Suprapubic skin (tissue), 4 donors: ENCODE measurements at regions not wholly inside any gene's neighbourhood (a gene's known extent, or its start where the extent isn't known, plus 50 kb on each side); places are given as distances from the start of the nearest gene placed in this dataset.

ENCODE experiments used
- DNase-seq, 2 donors: peaks; one replicate each; pipeline ENCODE4 v3.0.0-alpha.2; 2019; ENCODE audit warnings: low spot score in 2 of 2
- H3K27ac ChIP-seq: fragments of 200-600 bp; sonication (generic); one replicate; pipeline ENCODE4 v1.5.1; 2019
- H3K27me3 ChIP-seq: fragments of 200-600 bp; sonication (generic); one replicate; pipeline ENCODE4 v1.5.1; 2019
- H3K36me3 ChIP-seq: fragments of 200-600 bp; sonication (generic); one replicate; pipeline ENCODE4 v1.5.1; 2019
- H3K4me1 ChIP-seq: fragments of 200-600 bp; sonication (generic); one replicate; pipeline ENCODE4 v1.5.1; 2019
- H3K4me3 ChIP-seq: fragments of 200-600 bp; sonication (generic); one replicate; pipeline ENCODE4 v1.5.1; 2019; ENCODE audit warnings: mild to moderate bottlenecking
- H3K9me3 ChIP-seq: fragments of 200-600 bp; sonication (generic); one replicate; pipeline ENCODE4 v1.5.1; 2019
- CTCF ChIP-seq, 2 donors: fragments of 200-600 bp in 1 of 2; fragments of 450-650 bp in 1 of 2; sonication (generic) in 1 of 2; IDR thresholded peaks; one replicate each; pipeline ENCODE4 v1.5.1; 2016 to 2019; ENCODE audit warnings: antibody characterized with exemption in 2 of 2, mild to moderate bottlenecking in 1 of 2, moderate library complexity in 1 of 2
- EP300 ChIP-seq: sonication (generic); formaldehyde crosslinking; IDR thresholded peaks from one replicate; pipeline ENCODE4 v1.6.1; 2017; ENCODE audit warnings: antibody characterized with exemption
- POLR2A ChIP-seq, 2 donors: fragments of 450-650 bp; IDR thresholded peaks; one replicate each; pipeline ENCODE4 v1.6.1; 2017; ENCODE audit warnings: antibody characterized with exemption in 2 of 2, mild to moderate bottlenecking in 2 of 2, moderate library complexity in 2 of 2
- POLR2AphosphoS5 ChIP-seq, 3 donors: sonication (generic); formaldehyde crosslinking; IDR thresholded peaks; one replicate each; pipeline ENCODE4 v1.6.1; 2017; ENCODE audit warnings: antibody characterized with exemption in 3 of 3
- WGBS: methylation state at CpG from one replicate; pipeline ENCODE4 v1.1.5; 2018; 5-methylcytosine and 5-hydroxymethylcytosine counted together

- Histone ChIP-seq H3K27me3 (peaks cover 19% of the 10 kb centered on the region), H3K4me3 (no peak overlapping the region), H3K9me3 (no peaks in the 10 kb centered on the region), H3K4me1 (peaks cover 13% of the 10 kb centered on the region), H3K27ac (no peak overlapping the region), H3K36me3 (no peaks in the 10 kb centered on the region)
- TF ChIP-seq EP300 (no peak), POLR2A (IDR thresholded peaks at IDR 0.05) (no peak), POLR2AphosphoS5 (IDR thresholded peaks at IDR 0.05) (no peak), CTCF (IDR thresholded peaks at IDR 0.05) (no peak)
- no peak for DNase-seq
- WGBS, result 67% methylated on average over 3 of the region's 3 CpGs
Measured at GRCh38 chr6:33898771-33899170, 95.0 kb upstream of the MLN start.

GRCh38 chr6:33897189-33897780 lies 93.5 kb upstream of the MLN start:
- 42% methylated on average over 2 of the region's 2 CpGs for WGBS
- Histone ChIP-seq H3K4me3 (no peak overlapping the region), H3K9me3 (no peaks in the 10 kb centered on the region), H3K27me3 (peaks cover 23% of the 10 kb centered on the region), H3K27ac (no peak overlapping the region), H3K36me3 (no peaks in the 10 kb centered on the region), H3K4me1 (peaks cover 13% of the 10 kb centered on the region)
- no peak for DNase-seq
- TF ChIP-seq CTCF (IDR thresholded peaks at IDR 0.05) (no peak), POLR2AphosphoS5 (IDR thresholded peaks at IDR 0.05) (no peak), EP300 (no peak), POLR2A (IDR thresholded peaks at IDR 0.05) (no peak)

GRCh38 chr6:33896391-33897188 lies 92.8 kb upstream of the MLN start:
- WGBS, result 45% methylated on average over 16 of the region's 16 CpGs
- H3K4me1 ChIP-seq, result peaks cover 13% of the 10 kb centered on the region
- H3K27ac ChIP-seq, result no peak overlapping the region
- TF ChIP-seq EP300 (no peak), CTCF (IDR thresholded peaks at IDR 0.05) (no peak), POLR2AphosphoS5 (IDR thresholded peaks at IDR 0.05) (no peak), POLR2A (IDR thresholded peaks at IDR 0.05) (no peak)
- no peaks in the 10 kb centered on the region for H3K36me3 ChIP-seq
- H3K9me3 ChIP-seq, result no peaks in the 10 kb centered on the region
- no peak overlapping the region for H3K4me3 ChIP-seq
- DNase-seq, result no peak
- peaks cover 21% of the 10 kb centered on the region for H3K27me3 ChIP-seq

- Histone ChIP-seq H3K9me3 (no peaks in the 10 kb centered on the region), H3K4me1 (peaks cover 13% of the 10 kb centered on the region), H3K27ac (no peak overlapping the region), H3K4me3 (no peak overlapping the region), H3K27me3 (peaks cover 18% of the 10 kb centered on the region), H3K36me3 (no peaks in the 10 kb centered on the region)
- TF ChIP-seq EP300 (no peak), POLR2A (IDR thresholded peaks at IDR 0.05) (no peak), POLR2AphosphoS5 (IDR thresholded peaks at IDR 0.05) (no peak), CTCF (IDR thresholded peaks at IDR 0.05) (no peak)
- no peak for DNase-seq
- WGBS, result 100% methylated on average over 1 of the region's 2 CpGs
Measured at GRCh38 chr6:33895988-33896387, 92.2 kb upstream of the MLN start.

GRCh38 chr6:33895296-33895695 lies 91.5 kb upstream of the MLN start:
- Histone ChIP-seq H3K27me3 (peaks cover 14% of the 10 kb centered on the region), H3K4me3 (no peak overlapping the region), H3K36me3 (no peaks in the 10 kb centered on the region), H3K9me3 (no peaks in the 10 kb centered on the region), H3K4me1 (peaks cover 13% of the 10 kb centered on the region), H3K27ac (no peak overlapping the region)
- no peak for DNase-seq
- no peak for TF ChIP-seq POLR2A (IDR thresholded peaks at IDR 0.05)
- no peak for TF ChIP-seq EP300
- TF ChIP-seq CTCF (IDR thresholded peaks at IDR 0.05), result no peak
- TF ChIP-seq POLR2AphosphoS5 (IDR thresholded peaks at IDR 0.05), result no peak
- WGBS, result no CpG with 5 or more reads among the region's 3 CpGs
